K562 (cell line): ENCODE measurements at regions not wholly inside any gene's neighbourhood (a gene's known extent, or its start where the extent isn't known, plus 50 kb on each side); places are given as distances from the start of the nearest gene placed in this dataset.

Experiments
- ATAC-seq: fragments of 200-7000 bp; cut with Tn5 transposase; 3 replicates; pipeline ENCODE4 v1.9.1; 2020; ENCODE audit warnings: moderate library complexity
- BruUV-seq: library from RNA; stranded (reverse); fragments of 400-500 nt; replicated peaks from 2 replicates; lab custom pipeline; 2021; lab: Mats Ljungman, UMichigan
- CTCF ChIA-PET: fragments of 300-600 bp; formaldehyde crosslinking; extraction: SDS; loops from one replicate; lab custom pipeline; 2021; ENCODE audit warnings: low intra/inter-chr PET ratio; lab: Yijun Ruan, JAX
- POLR2A ChIA-PET: fragments of 300-600, 350-650 bp; sonication (Branson Sonifier 250); formaldehyde crosslinking; extraction: SDS; loops from one replicate; lab custom pipeline; 2021; ENCODE audit warnings: antibody characterized with exemption, inconsistent platforms; lab: Yijun Ruan, JAX
- DNase-seq, 4 experiments: peaks; one replicate each; pipeline versions ENCODE4 v3.0.0 to v3.0.0-alpha.2; 2011 to 2018; ENCODE audit warnings: low spot score in 3 of 4, mixed read lengths in 3 of 4; ENCODE audit errors: extremely low read depth in 1 of 4
- FAIRE-seq: peaks from 2 replicates; lab custom pipeline; 2011; peaks lifted over from hg19 to GRCh38; lab: Jason Lieb, UNC
- H2AFZ ChIP-seq: 2 replicates; pipeline ENCODE4 v1.6.0; 2011; ENCODE audit warnings: low read depth, low read length, control low read depth, inconsistent platforms
- H3K27ac ChIP-seq: fragments of 200-600 bp; 3 replicates; pipeline ENCODE4 v1.8.0; 2011; ENCODE audit warnings: low read depth, mild to moderate bottlenecking, control low read depth, inconsistent platforms, low read length, moderate library complexity, mixed read lengths; ENCODE audit errors: extremely low read depth
- H3K27me3 ChIP-seq, 2 experiments: fragments of 300-600 bp in 1 of 2; 2 replicates in 1 of 2; 3 replicates in 1 of 2; pipeline versions ENCODE4 v1.6.0 to v1.8.0; 2011; ENCODE audit warnings: inconsistent platforms in 2 of 2, low read length in 2 of 2, mild to moderate bottlenecking in 1 of 2, mixed read lengths in 1 of 2, moderate library complexity in 1 of 2; ENCODE audit not compliant: control insufficient read depth in 2 of 2, insufficient read depth in 2 of 2
- H3K36me3 ChIP-seq: fragments of 300-600 bp; 3 replicates; pipeline ENCODE4 v1.8.0; 2011; ENCODE audit warnings: mild to moderate bottlenecking, low read length, inconsistent platforms; ENCODE audit not compliant: control insufficient read depth, insufficient read depth
- H3K4me1 ChIP-seq, 2 experiments: fragments of 200-600 bp in 1 of 2; replicated peaks in 1 of 2; 2 replicates in 1 of 2; 3 replicates in 1 of 2; pipeline versions ENCODE4 v1.5.1 to v1.8.0; 2011; ENCODE audit warnings: inconsistent platforms in 2 of 2, low read length in 2 of 2, mild to moderate bottlenecking in 1 of 2, mixed read lengths in 1 of 2, moderate library complexity in 1 of 2; ENCODE audit not compliant: control insufficient read depth in 2 of 2, insufficient read depth in 2 of 2
- H3K4me2 ChIP-seq: 2 replicates; pipeline ENCODE4 v1.6.1; 2011; ENCODE audit warnings: low read length, control low read depth, inconsistent platforms, mixed read lengths; ENCODE audit not compliant: insufficient read depth
- H3K4me3 ChIP-seq: fragments of 200-600 bp; sonication (generic), shearing (Covaris generic); 2 replicates; pipeline ENCODE4 v1.5.1; 2016; ENCODE audit warnings: control low read depth, inconsistent platforms
- H3K79me2 ChIP-seq: fragments of 200-600 bp; 3 replicates; pipeline ENCODE4 v1.8.0; 2011; ENCODE audit warnings: low read length, inconsistent platforms; ENCODE audit not compliant: control insufficient read depth, insufficient read depth
- H3K9ac ChIP-seq, 2 experiments: 2 replicates each; pipeline versions ENCODE4 v1.6.0 to v1.6.1; 2011; ENCODE audit warnings: low read depth in 2 of 2, low read length in 2 of 2, control low read depth in 1 of 2, inconsistent platforms in 1 of 2, mild to moderate bottlenecking in 1 of 2, mixed read lengths in 1 of 2; ENCODE audit not compliant: insufficient read depth in 1 of 2
- H3K9me1 ChIP-seq: one replicate; pipeline ENCODE4 v1.6.0; 2011; ENCODE audit warnings: inconsistent platforms, mild to moderate bottlenecking, low read length, moderate library complexity; ENCODE audit not compliant: control insufficient read depth, insufficient read depth
- H3K9me3 ChIP-seq: replicated peaks from 2 replicates; pipeline ENCODE4 v1.5.1; 2011; ENCODE audit warnings: low read depth, low read length, inconsistent platforms; ENCODE audit not compliant: control insufficient read depth, insufficient read depth
- H4K20me1 ChIP-seq: replicated peaks from 2 replicates; pipeline ENCODE4 v1.6.1; 2011; ENCODE audit warnings: low read length, inconsistent platforms, mixed read lengths; ENCODE audit not compliant: control insufficient read depth, insufficient read depth
- ARID1B ChIP-seq: fragments of 450-650 bp; IDR thresholded peaks from 2 replicates; pipeline ENCODE4 v1.6.1; 2016; ENCODE audit warnings: antibody characterized with exemption, mild to moderate bottlenecking, inconsistent platforms
- FUS ChIP-seq: fragments of 200-400 bp; formaldehyde crosslinking; optimal IDR thresholded peaks from 2 replicates; pipeline ENCODE3; 2017; ENCODE audit warnings: low read depth, low read length
- HBP1 ChIP-seq: fragments of 450-650 bp; formaldehyde crosslinking; IDR thresholded peaks from 2 replicates; pipeline ENCODE4 v1.4.0; 2022; ENCODE audit warnings: missing genetic modification characterization
- KLF16 ChIP-seq: IDR thresholded peaks from 2 replicates; pipeline ENCODE4 v1.6.1; 2016; ENCODE audit warnings: antibody characterized with exemption
- LCOR ChIP-seq: sonication (generic); formaldehyde crosslinking; IDR thresholded peaks from 2 replicates; pipeline ENCODE4 v1.8.0; 2022; ENCODE audit warnings: mild to moderate bottlenecking, missing genetic modification reagents
- RBM22 ChIP-seq: fragments of 200-400 bp; formaldehyde crosslinking; IDR thresholded peaks from 2 replicates; pipeline ENCODE4 v1.6.1; 2018; ENCODE audit warnings: low read length, low read depth; ENCODE audit not compliant: poor library complexity, severe bottlenecking
- SP2 ChIP-seq: IDR thresholded peaks from 2 replicates; pipeline ENCODE4 v1.6.1; 2011; ENCODE audit warnings: mild to moderate bottlenecking, low read depth, low read length, moderate library complexity; ENCODE audit not compliant: poor library complexity, severe bottlenecking; ENCODE audit errors: extremely low read depth
- SUPT5H ChIP-seq: fragments of 450-650 bp; IDR thresholded peaks from 2 replicates; pipeline ENCODE4 v1.6.1; 2016
- USF2 ChIP-seq: sonication (generic); formaldehyde crosslinking; IDR thresholded peaks from 2 replicates; pipeline ENCODE4 v1.5.0; 2020; ENCODE audit warnings: missing genetic modification reagents
- ZNF764 ChIP-seq: fragments of 250-450 bp; sonication (Bioruptor Pico); IDR thresholded peaks from 2 replicates; pipeline ENCODE4 v1.4.0; 2020; ENCODE audit warnings: low read depth, mild to moderate bottlenecking, moderate library complexity
- WGBS: fragments of 100-300 bp; shearing (Covaris generic); methylation state at CpG from one replicate; pipeline ENCODE4 v1.1.6; 2016; ENCODE audit warnings: low coverage, mixed read lengths; ENCODE audit not compliant: insufficient coverage; ENCODE audit errors: missing lambda C conversion rate; 5-methylcytosine and 5-hydroxymethylcytosine counted together
- in situ Hi-C: fragments of 300-500 bp; cut with MboI; formaldehyde crosslinking; loops from 4 replicates; pipeline ENCODE4 v1.15.0; 2018; ENCODE audit warnings: inconsistent platforms, mixed read lengths
- intact Hi-C: fragments of 100-400 bp; cut with micrococcal nuclease; formaldehyde crosslinking; loops from 2 replicates; pipeline ENCODE4 v1.14.2; 2022
- TF ChIP-seq, protein P1 (sequence below): fragments of 450-650 bp; IDR thresholded peaks from 2 replicates; pipeline ENCODE4 v1.6.1; 2016

DNA sequence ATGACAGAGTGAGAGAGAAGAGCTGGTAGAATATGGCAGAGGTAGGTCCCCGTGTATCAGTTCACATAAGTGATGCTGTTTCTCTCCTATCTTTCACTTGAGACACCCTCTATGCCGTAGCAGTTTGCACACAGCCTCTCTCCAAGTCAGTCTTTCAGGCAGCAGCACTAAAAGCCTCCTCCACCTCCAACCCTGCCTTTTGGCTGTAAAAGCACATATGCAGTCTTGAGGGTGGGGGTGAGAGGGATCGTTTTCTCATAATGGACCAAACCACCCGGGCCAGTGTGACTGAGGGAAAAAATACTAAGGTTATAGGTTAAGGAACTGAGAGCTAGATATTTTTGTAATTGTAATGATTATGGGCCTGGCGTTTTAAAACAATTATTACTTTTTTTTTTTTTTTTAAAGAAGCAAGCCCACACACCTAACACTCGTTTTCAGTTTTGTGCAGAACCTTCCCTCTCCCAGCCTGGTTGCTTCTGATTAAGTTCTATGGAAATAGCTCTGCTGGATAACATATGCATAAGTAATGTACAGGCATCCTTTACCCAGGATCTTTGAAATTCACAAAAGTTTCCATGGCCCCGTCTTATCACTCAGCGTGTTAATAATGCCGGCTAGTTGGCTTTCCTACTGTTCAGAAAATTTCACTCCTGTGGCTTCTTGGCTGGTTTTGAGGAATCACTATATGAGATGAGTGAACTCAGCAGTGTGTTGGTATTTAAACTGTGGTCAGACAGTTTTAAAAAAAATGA, 112.2 kb upstream of the MEIS1 start:
- Histone ChIP-seq H3K4me2 (no peak overlapping the region), H3K27ac (no peak overlapping the region), H3K9me1 (no peaks in the 10 kb centered on the region), H4K20me1 (no peaks in the 10 kb centered on the region), H3K27me3 (peaks cover 5 to 8% of the 10 kb centered on the region in 2 experiments; a peak in 2 of 5 replicates), H3K4me3 (no peak overlapping the region), H2AFZ (no peak overlapping the region), H3K79me2 (no peaks in the 10 kb centered on the region), H3K4me1 (no peaks in the 10 kb centered on the region), H3K9ac (no peak overlapping the region), H3K9me3 (no peaks in the 10 kb centered on the region), H3K36me3 (no peaks in the 10 kb centered on the region)
- DNase-seq = no peak
- no peak for FAIRE-seq
- WGBS = under 1% methylated on average over 9 of the region's 9 CpGs
- ATAC-seq = no peak
- CTCF ChIA-PET = no interaction called here
- intact Hi-C loops = no loop called here
- in situ Hi-C loops = no loop called here
- POLR2A ChIA-PET = no interaction called here
- no TSS peak for BruUV-seq
- TF ChIP-seq RBM22 (no peak), HBP1 (CRISPR knock-in tag) (no peak), FUS (no peak), LCOR (CRISPR knock-in tag) (no peak), KLF16 (no peak), ARID1B (no peak), ZNF764 (CRISPR knock-in tag) (no peak), SUPT5H (no peak), USF2 (CRISPR knock-in tag) (no peak), SP2 (no peak)
- TF ChIP-seq, protein P1, sequence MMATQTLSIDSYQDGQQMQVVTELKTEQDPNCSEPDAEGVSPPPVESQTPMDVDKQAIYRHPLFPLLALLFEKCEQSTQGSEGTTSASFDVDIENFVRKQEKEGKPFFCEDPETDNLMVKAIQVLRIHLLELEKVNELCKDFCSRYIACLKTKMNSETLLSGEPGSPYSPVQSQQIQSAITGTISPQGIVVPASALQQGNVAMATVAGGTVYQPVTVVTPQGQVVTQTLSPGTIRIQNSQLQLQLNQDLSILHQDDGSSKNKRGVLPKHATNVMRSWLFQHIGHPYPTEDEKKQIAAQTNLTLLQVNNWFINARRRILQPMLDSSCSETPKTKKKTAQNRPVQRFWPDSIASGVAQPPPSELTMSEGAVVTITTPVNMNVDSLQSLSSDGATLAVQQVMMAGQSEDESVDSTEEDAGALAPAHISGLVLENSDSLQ = no peak
